ENCODE measurements at regions not wholly inside any gene's neighbourhood (a gene's known extent, or its start where the extent isn't known, plus 50 kb on each side); places are given as distances from the start of the nearest gene placed in this dataset.

- TF ChIP-seq CTCF (IDR thresholded peaks at IDR 0.05), result no peak
- DNase-seq (ENCODE audit: low spot score), result no peak
- Histone ChIP-seq H3K27ac (no peak overlapping the region), H3K4me3 (no peak overlapping the region)
These were observed 250.4 kb upstream of the IRX4 start for GRCh38 chr5:2133080-2133479.

DNA sequence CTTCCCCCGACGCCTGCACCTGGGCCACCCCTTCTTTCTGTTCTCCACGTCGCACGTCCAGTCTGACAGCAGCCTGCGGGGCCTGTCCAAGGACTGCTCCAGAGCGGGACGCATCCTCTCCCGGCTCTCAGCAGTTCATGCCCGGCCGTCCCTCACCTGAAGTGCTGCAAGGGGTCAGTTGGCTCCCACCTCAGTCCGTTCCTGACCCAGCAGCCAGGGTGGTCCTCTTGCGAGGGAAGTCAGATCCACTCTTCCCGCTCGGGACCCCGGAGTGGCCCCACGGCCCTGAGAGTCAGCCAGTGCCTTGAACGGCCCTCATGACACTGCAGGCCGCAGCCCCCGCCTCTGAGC is 249.7 kb upstream of the IRX4 start:
- Histone ChIP-seq H3K27ac (no peak overlapping the region), H3K4me3 (no peak overlapping the region)
- no peak for TF ChIP-seq CTCF (IDR thresholded peaks at IDR 0.05)
- no peak for DNase-seq (ENCODE audit: low spot score)

DNA sequence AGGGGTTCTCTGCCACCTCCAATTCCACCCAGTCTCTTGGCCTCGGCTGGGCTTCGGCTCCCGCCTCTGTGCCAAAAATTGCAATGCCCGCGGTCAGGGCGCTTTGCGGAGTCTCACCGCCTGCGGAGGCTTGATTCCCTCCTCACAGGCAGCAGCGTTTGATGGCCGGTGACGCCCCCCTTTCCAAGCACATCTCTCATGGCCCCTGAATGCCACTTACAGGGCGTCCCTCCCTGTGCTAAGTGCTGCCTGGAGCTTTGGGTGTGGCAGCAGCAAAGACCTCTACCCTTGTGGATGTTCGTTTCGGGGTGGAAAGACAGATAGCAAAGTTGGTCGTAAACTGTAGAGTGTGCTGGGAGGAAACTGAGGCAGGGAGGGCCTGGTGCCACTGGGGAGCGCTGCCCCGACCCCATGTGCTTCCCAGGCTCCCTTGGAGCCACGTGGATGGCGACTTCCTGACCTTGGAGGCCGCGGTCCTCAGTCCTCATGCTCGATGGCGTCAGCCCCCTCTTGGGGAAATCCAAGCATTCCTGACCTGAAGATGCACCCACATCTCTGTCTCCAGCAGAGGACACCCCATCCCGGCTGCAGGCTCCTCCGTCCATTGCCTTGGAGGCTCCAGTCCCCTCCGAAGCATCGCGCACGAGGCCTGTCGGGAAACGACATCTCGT is 249.2 kb upstream of the IRX4 start:
- Histone ChIP-seq H3K4me3 (no peak overlapping the region), H3K27ac (no peak overlapping the region)
- DNase-seq (ENCODE audit: low spot score), result peak; percentile 62
- TF ChIP-seq CTCF (IDR thresholded peaks at IDR 0.05), result no peak

- no peak for TF ChIP-seq CTCF (IDR thresholded peaks at IDR 0.05)
- DNase-seq (ENCODE audit: low spot score), result no peak
- H3K27ac ChIP-seq, result no peak overlapping the region
- H3K4me3 ChIP-seq, result no peak overlapping the region
These were observed 248.5 kb upstream of the IRX4 start for GRCh38 chr5:2131196-2131595.

DNA sequence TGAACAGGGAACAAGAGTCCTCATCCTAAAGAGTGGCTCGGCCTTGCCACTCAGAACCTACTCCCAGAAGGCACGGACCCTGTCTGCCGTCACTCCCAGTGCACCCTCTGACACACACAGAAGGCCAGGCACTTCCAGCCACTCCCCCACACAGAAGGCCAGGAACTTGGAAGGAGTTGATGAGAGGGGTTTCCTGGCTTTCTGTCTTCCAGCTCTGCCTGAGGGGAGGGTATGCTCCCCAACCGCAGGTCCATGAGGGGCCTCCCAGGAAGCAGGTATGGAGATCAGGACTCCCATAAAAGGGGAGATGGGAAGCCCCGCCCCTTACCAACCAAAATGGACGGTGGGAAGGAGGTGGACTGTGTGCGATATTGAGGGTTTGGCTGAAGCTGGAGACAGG is 247.6 kb upstream of the IRX4 start:
- no peak overlapping the region for H3K27ac ChIP-seq
- no peak for TF ChIP-seq CTCF (IDR thresholded peaks at IDR 0.05)
- H3K4me3 ChIP-seq, result no peak overlapping the region
- no peak for DNase-seq (ENCODE audit: low spot score)

GRCh38 chr5:2129568-2130272 is 247.0 kb upstream of the IRX4 start:
- Histone ChIP-seq H3K27ac (no peak overlapping the region), H3K4me3 (no peak overlapping the region)
- TF ChIP-seq CTCF (IDR thresholded peaks at IDR 0.05), result no peak
- no peak for DNase-seq (ENCODE audit: low spot score)
